RCC 7860 (cell line): ENCODE measurements at regions not wholly inside any gene's neighbourhood (a gene's known extent, or its start where the extent isn't known, plus 50 kb on each side); places are given as distances from the start of the nearest gene placed in this dataset.
"Not testable (repeated sequence)": the region's sequence is repeated elsewhere in the genome, so short reads cannot be mapped to it uniquely, and the experiment has no call there.

Experiments used
- DNase-seq: peaks from one replicate; pipeline ENCODE4 v3.0.0-alpha.2; 2015; ENCODE audit warnings: low spot score
- FAIRE-seq: peaks from 2 replicates; lab custom pipeline; 2012; peaks lifted over from hg19 to GRCh38; lab: Jason Lieb, UNC

DNA sequence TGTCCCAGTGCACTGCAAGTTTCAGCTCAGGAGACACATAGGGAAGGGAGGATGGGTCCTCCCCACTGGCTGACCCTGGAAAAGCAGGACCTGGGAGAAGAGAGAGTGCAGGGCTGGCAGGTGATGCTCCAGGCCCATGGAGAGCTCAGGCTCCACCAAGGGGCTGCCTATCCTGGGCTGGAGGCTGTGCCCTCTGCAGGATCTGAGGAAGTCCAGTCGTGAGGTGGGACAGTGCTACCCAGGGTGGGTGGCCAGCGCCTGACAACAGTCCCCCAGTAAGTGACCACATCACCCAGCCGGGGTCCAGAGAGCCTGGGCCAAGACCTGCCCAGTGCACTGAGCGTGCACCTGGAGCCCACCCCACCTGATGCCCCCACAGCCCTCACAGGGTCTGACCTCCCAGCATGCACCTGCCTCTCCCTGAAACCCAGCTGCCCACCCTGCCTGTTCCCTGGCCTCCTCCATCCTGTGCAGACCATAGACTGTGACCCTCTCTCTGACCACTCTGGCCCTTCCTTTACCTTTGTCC lies 626.1 kb upstream of the DEFB115 start:
- DNase-seq, FAIRE-seq: not testable (repeated sequence)

DNA sequence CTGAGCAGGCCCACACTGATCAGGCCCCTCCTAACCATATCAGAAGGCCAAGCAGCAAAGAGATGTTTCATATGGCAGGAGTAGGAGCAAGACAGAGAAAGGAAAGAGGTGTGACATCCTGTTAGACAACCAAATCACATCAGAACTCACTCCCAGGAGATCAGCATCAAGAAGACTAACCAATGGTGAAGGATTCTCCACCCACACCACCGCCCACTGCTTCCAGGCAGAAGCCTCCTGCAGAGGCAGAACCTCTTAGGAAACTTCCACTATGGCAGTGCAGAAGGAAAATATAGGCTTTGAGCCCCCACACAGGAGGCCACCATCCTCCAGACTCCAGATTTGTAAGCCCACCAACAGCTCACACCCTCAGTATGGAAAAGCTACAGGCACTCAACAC lies 624.7 kb upstream of the DEFB115 start:
- not testable (repeated sequence) for DNase-seq, FAIRE-seq

DNA sequence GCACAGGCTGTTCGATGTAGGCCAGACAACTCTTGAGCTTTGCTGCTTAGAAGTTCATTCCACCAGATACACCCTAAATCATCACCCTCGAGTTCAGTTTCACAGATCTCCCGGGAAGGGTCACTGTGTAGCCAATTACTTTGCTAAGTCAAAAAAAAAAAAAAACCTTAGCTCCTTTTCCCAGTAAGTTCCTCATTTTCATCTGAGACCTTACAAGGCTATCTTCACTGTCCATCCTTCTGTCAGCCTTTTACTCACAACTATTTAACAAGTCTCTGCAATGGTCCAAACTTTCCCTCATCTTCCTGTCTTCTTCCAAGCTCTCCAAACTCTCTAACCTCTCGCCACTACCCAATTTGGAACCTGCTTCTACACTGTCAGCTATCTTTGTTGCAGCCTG lies 615.9 kb upstream of the DEFB115 start:
- DNase-seq, FAIRE-seq: not testable (repeated sequence)

DNA sequence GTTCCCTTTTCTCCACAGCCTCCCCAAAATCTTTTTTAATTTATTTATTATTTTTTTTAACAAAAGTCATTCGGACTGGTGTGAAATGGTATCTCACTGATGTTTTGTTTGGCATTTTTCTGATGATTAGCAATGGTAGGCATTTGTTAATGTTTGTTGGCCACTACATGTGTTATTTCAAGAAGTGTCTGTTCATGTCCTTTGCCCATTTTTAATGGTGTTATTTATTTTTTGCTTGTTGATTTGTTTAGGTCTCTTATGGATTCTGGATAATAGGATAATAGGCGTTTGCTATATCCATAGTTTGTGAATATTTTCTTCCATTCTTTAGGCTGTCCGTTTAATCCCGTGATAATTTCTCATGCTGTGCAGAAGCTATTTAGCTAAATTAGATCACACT lies 596.5 kb upstream of the DEFB115 start:
- not testable (repeated sequence) for FAIRE-seq

DNA sequence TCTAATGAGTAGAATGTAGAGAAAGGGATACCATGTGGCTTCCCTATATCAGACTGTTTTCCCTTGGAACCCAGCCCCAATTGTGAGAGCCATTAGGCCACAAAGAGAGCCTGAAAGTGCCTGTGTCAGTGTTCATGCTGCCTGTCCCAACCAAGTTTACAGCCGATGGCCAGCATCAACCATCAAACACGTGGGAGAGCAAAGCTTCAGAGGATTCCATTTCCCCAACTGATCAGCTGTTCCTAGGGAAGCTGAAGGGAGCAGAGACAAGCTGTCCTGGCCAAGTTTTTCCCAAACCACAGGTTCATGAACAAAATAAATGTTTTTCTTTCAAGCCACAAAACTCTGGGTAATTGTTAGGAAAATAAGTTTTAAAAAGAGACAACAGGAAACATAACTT lies 589.0 kb upstream of the DEFB115 start:
- DNase-seq, FAIRE-seq: not testable (repeated sequence)

More for the DNA sequence above, 596.5 kb upstream of the DEFB115 start:
- DNase-seq = not testable (repeated sequence)

DNA sequence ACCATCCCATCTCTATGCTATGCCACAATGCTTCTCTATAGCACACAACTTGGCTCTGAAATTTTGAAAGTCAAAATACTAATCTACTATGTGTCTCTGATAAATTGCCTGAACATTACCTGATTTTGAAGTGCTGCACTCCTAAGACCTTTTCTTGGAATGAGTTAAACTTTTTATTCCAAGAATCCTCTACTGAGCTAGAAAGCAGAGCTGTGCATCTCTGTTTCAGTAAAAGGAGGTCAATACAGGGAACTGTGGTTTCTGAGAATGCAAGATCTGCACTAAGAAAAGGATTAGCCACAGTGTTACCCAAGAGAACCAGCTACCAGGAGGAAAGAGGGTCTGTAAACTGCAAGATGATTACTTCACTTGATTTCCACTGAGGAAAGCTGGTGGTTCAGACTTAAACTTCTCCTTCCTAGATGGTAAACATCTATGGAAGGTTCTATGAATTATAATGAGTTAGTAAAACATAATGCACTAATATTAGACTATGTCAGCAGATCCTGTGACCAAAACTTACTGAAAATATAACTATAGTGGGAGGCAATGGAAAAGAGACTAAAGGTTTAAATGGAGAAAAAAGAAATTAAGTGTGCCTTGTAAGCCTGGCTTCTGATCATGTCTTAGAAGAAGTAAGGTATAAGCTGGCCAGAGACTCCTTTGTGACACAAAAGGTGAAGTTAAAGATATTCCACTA lies 588.0 kb upstream of the DEFB115 start:
- not testable (repeated sequence) for DNase-seq, FAIRE-seq

DNA sequence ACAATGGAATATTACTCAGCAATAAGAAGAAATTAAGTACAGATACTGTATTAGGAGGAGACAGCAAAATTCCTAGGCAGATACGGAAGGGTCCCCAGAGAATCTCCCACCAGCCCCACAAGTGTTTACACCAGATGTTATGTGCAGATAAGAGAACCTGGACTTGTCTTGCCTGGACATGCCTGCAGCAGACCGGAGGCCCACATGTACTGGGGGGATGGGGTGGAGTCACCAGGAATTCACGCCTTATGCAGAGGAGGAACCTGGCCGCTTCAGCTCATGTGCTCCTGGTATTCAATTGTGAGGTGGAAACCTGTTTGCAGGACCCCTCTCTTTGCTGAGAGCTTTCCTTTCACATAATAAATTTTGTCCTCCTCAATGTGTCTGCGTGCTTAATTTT lies 586.3 kb upstream of the DEFB115 start:
- FAIRE-seq, DNase-seq: not testable (repeated sequence)

DNA sequence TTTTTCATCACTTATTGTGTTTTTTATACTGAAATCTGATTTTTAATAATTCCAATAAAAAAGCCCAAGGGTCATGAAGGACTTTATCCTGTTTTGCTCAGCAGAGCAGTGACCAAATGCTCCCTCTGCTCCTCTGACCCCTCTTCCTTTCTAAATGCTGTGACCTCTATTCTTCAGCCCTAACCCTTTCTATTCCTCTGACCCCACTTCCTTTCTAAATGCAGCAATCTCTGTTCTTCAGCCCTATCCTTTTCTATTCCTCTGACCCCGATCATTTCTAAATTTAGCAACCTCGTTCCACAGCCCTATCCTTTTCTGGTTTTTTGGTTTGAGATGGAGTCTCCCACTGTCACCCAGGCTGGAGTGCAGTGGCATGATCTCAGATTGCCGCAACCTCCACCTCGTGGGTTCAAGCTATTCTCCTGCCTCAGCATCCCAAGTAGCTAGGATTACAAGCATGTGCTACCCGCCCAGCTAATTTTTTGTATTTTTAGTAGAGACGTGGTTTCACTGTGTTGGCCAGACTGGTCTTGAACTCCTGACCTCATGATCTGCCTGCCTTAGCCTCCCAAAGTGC lies 581.4 kb upstream of the DEFB115 start:
- DNase-seq, FAIRE-seq: not testable (repeated sequence)

DNA sequence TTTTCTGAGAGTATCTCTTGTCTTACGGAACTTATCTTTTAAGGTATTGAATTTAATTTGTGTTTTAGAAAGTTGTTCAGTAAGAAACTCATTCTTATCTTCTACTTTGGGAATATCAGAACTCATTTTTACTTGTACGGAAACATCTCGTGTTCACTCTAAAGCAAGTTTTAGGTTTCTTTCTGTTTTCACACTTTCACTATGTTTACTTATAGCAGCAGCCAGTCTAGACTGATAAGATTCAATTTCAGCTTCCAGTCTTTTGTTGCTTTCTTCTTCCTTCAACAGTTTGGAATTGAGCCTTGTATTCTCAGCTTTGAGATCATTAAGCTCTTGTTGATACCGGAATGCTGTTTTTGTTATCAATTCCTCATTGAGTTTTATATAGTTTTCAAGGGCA lies 575.2 kb upstream of the DEFB115 start:
- not testable (repeated sequence) for FAIRE-seq, DNase-seq

DNA sequence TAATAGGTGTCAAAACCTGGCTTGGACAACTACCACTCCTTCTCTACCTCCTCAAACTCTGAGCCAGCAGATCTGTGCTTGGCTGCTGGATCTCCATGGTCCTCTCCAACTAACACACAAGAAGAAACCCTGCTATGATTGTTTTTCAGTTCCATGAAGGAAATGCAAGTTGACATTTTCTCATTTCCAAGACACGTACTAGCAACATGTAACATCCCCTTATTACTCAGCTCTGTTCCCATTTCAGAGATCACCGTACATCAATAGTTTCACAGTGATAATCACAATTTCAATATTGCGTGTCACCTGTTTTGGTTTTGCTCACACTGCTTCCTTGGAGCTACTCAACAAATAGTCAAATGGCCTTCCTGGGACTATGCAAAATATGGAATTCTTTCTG lies 544.6 kb upstream of the DEFB115 start:
- not testable (repeated sequence) for FAIRE-seq, DNase-seq

DNA sequence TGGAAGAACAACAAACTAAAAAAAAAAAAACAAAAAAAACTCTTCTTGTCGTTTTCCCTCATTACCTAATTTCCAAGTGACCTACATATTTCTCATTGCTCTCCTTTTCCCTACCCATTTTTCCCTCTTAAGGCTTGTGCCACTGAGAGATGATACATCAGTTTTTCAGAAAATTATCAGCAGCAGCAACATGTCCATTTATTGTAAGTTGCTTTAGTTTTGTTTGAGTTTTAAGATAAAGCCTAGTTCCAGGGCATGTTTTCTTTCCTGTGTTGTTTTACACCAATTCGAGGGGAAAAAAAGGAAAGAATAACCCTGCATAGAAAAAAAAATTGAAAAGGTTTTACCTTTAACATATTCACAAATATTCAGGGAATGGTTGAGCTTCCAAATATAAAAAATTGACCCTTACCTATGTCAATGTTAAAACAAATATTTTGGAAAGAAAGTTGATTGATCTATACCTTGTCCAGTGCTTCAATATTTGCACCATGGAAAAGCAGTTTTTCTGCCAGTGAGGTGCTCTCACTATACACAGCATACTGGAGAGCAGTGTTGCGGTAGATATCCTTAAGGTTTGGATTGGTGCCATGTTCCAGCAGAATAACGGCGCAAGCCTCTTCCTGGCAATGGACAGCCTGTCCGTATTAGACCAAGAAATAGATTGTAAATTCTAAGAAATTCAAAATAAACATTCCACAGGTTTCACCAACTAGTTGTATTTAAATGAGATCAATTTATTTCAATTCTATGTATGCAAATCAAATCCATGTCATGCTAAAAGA lies 537.9 kb upstream of the DEFB115 start:
- not testable (repeated sequence) for DNase-seq, FAIRE-seq

DNA sequence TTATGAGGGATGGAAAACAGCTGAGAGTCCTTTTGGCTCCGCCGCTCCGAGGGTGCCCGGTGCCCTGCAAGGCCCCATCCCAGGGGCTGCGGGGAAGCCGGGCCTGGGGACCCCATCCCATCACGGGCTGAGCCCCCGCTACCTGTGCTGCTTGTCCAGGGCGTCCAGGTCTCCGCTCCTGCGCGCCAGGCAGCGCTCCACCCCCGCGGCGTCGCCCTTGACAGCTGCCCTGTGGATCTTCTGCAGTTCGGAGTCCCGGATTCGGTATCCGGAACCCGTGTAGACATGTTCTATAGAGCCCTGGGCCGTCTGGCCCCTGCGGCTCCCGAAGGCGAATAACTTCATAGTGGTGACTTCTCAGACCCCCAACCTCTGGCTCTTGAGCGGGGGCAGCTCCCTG lies 534.0 kb upstream of the DEFB115 start:
- not testable (repeated sequence) for DNase-seq, FAIRE-seq

DNA sequence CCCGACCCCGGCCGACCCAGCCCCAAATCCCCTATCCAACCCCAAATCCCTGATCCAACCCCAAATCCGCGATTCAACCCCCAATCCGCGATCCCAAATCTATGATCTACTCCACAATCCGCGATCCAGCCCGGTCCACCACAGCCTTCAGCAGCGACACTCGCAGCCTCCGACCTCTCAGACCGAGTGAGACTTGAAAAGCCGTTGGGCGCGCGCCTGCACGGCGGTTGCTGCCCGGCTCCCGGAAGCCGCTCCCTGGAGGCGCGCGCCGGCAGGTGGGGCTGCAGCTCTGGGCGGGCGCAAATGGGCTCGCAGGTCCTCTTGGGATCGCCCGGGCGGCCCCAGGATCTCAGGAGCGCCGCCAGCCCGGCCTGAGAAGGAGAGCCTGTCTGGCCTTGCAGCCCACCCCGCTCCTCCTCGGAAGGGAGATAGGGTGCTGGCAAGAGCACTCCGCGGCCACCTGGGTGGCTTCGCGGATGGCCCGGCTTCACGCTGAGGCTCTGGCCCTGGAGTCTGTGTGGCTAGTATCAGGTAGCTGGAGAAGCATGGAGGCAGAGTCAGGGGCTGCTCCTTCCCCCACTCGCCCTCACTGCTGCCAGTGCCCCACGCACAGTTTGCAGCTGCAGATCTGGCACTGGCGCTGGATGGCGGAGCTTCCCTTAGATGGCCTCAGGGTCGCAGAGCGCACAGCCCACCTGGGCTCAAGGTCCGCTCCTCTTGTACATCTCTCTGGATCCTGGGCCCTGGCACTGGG lies 533.4 kb upstream of the DEFB115 start:
- not testable (repeated sequence) for FAIRE-seq
- DNase-seq = peak; percentile 44

DNA sequence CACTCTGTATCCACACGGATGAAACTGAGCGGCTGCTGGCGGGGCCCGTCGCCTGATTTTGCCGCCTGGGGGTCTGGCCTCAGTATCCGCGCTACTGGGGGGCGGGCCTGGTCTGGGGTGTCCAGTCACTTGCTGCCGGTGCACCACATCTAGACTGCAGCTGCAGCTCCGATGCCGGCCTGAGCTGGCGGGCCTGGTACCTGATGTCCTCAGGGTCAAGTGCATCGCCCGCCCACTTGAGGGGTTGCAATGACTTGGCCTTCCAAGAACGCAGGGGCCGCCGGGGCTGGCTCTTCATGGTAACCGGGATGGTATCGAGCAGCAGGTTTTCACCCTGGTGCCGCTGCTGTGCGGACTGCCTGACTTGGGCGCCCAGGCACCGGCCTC lies 532.8 kb upstream of the DEFB115 start:
- FAIRE-seq, DNase-seq: not testable (repeated sequence)

DNA sequence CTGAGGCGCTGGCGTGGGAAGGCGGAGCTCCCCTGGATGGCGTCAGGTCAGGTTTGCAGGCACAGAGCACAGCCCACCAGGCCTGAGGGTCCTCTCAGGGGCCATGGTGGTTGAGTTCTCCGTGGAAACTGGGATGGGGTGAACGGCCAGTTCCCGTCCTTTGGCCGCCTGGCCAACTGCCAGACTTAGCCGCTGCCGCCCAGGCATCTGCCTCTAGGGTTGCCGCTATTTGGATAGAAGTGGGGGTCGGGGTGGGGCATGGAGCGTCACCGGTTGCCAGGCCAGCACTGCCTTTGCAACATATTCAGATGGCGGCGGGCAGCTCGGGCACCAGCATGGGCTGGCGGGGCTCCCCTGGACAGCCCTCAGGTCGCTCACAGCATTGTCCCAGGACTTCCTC lies 532.3 kb upstream of the DEFB115 start:
- FAIRE-seq, DNase-seq: not testable (repeated sequence)

DNA sequence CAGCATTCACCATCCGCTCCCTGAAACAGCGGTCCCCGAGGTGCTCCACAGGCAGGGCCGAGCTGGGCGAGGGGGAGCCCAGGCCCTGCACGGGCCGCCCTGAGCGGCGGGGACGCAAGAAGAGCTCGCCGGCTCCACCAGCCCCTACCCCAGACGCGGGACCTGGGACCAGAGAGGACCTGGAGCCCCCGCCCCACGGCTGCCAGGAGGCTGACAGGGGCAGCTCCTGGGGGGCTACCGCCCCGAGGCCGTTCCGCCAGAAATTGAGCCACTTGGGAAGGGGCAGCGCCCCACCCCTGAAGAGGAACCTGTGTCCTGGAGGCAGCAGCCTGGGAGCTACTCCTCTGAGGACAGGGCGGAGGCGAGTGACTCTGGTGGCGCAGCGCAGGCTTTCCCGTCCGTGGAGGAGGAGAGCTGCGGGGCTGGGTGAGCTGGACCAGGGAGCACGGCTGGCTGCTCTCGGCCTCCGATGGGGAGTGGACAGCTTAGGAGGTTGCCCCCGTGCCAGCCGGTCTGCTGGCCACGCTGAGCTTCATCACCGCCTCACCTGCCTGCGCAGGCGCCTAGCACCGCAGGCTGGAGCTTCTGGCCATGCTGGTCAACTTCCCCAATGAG lies 529.1 kb upstream of the DEFB115 start:
- FAIRE-seq, DNase-seq: not testable (repeated sequence)
